ENCODE measurements at regions not wholly inside any gene's neighbourhood (a gene's known extent, or its start where the extent isn't known, plus 50 kb on each side); places are given as distances from the start of the nearest gene placed in this dataset.

DNA sequence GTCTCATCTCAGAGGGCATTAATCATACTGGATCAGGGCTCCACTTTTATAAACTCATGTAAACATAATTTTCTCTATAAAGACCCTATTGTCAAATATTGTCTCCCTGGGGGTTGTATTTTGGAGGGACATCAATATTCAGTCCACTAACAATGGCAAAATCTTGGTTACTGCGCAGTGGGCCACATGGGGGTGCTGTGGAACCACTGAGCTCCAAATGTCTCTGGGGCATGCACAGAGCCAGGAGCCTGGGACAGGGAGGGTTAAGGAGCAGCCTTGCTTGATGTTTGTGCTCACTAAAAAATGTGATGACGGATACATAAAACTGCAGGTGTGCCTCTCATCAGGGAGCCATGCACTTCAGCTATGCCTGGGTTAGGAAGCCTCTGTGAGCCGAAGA is 62.1 kb upstream of the PRSS58 start:
- DNase-seq = peak; percentile 53

DNA sequence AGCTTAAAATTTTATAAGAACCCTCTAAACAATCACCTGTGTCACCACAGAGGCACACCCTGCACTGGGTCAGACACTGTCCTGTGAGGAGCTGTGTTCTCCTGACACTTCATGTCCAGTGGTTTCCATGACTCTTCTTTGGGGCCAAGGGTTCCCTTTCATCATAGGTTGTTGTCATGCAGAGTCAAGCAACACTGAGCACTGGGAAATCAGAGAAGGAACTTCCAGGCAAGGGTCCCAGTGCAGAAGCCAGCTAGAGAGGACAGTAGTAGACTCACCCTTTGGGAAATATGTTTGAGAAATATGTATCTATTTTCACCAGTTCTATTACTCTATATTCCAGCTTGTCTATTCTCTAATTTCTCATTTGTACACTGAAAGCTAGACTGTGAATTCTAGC is 56.4 kb upstream of the PRSS58 start:
- no peak for DNase-seq

DNA sequence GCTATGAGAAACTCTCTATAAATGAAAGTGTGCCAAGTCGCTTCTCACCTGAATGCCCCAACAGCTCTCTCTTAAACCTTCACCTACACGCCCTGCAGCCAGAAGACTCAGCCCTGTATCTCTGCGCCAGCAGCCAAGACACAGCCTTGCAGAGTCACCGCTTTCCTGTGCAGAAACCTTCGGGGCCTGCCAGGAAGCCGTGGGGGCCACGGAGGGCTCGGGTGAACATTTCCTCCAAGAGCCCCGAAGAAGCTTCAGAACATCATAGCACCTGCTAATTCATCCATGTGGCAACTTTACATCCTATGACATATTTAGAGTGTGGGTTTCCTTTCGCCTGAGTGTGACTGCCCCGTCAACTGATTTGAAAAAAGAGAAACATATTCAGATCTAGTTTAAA is 55.7 kb upstream of the PRSS58 start:
- no peak for DNase-seq

DNA sequence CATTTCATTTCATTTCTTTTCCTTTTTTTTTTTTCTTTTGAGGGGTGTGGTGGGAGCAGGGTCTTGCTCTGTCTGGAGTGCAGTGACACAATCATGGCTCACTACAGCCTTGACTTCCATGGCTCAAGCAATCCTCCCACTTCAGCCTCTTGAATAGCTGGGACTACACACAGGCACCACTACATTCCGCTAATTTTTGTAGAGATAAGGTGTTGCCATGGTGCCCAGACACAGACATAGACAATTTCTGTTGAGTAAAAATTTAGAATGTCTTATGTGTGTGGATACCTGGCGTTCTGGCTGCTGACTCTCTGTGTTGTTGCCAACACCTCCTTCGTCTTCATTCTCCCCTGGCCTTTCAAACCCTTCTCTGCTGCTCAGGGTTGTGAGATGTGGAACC is 54.0 kb upstream of the PRSS58 start:
- DNase-seq = no peak

DNA sequence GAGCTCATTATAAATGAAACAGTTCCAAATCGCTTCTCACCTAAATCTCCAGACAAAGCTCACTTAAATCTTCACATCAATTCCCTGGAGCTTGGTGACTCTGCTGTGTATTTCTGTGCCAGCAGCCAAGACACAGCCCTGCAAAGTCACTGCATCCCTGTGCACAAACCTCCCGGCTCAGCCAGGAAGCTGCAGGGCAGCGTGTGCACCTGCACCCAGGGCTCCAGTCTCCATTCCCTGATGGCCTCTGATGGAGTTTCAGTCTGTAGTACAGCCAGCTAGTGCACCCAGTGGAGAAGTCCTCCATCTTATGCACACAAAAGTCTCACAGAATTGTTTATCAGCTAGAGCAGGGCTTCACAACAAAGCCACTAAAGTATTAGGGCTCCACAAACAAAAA is 51.1 kb upstream of the PRSS58 start:
- no peak for DNase-seq

DNA sequence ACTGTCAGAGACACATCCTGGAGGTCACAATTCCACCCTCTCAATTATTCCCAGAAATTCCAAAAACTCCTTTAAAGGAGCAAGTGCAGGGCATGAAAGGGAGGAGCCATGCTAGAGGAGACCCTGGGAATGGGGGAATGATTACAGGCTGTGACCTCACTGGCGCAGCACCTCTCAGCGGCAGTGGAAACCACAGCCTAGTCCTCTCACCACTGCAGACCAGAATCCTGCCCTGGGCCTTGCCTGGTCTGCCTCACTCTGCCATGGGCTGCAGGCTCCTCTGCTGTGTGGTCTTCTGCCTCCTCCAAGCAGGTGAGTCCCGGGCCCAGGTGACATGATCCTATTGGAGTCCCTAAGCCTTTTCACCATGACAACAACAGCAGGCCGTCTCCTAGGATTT is 50.5 kb upstream of the PRSS58 start:
- no peak for DNase-seq
